Astrocyte of the spinal cord (primary cell): ENCODE measurements at regions not wholly inside any gene's neighbourhood (a gene's known extent, or its start where the extent isn't known, plus 50 kb on each side); places are given as distances from the start of the nearest gene placed in this dataset.

Source experiments
- DNase-seq: peaks from one replicate; pipeline ENCODE4 v3.0.0; 2011; ENCODE audit warnings: low read depth, low spot score
- H3K4me3 ChIP-seq: 2 replicates; pipeline ENCODE4 v1.5.1; 2011; ENCODE audit warnings: low read depth, mild to moderate bottlenecking, low read length, moderate library complexity
- in situ Hi-C: cut with HindIII; loops from 2 replicates; pipeline ENCODE4 v1.10.0; 2017; ENCODE audit warnings: low sequenced_read_pairs
- TF ChIP-seq, protein P1 (sequence below): IDR thresholded peaks from 2 replicates; pipeline ENCODE4 v1.5.1; 2012; ENCODE audit warnings: low read depth, mild to moderate bottlenecking, low read length, inconsistent platforms

DNA sequence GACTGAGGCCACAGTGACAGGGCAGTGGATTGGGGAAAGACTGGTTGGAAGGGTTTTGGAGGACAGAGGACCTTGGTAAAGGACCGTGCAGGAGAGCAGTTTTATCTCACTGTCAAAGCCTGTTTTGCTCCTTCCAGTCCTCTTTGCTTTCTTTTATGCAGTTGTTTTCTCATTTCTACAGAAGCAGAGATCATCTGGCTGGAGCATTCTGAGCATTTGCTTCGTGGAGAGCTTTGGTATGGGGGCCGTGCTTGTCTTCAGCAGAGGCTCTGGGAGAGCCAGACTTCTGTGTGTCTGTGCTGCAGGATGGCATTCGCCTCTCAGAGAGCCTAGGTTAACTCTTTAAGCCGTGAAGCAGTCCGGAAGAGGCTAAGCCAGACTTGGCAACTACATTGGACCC, 171.8 kb upstream of the TUT7 start:
- no peak overlapping the region for H3K4me3 ChIP-seq
- DNase-seq = no peak
- in situ Hi-C loops = no loop called here
- TF ChIP-seq, protein P1, sequence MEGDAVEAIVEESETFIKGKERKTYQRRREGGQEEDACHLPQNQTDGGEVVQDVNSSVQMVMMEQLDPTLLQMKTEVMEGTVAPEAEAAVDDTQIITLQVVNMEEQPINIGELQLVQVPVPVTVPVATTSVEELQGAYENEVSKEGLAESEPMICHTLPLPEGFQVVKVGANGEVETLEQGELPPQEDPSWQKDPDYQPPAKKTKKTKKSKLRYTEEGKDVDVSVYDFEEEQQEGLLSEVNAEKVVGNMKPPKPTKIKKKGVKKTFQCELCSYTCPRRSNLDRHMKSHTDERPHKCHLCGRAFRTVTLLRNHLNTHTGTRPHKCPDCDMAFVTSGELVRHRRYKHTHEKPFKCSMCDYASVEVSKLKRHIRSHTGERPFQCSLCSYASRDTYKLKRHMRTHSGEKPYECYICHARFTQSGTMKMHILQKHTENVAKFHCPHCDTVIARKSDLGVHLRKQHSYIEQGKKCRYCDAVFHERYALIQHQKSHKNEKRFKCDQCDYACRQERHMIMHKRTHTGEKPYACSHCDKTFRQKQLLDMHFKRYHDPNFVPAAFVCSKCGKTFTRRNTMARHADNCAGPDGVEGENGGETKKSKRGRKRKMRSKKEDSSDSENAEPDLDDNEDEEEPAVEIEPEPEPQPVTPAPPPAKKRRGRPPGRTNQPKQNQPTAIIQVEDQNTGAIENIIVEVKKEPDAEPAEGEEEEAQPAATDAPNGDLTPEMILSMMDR = no peak

DNA sequence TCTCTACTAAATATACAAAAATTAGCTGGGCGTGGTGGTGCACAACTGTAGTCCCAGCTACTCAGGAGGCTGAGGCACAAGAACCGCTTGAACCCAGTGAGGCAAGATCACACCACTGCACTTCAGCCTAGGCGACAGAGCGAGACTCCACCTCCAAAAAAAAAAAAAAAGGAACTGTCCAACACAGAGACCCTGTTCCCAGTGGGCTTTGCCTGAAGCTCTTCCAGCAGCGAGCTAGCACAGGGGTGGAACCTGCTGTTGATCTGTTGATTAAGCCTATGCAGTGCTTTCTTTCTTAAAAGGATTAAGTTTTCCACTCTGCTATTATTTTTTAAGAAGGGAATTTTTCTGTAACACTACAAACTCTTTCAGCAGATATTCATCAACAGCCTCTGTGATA, 171.0 kb upstream of the TUT7 start:
- in situ Hi-C loops = no loop called here
- no peak for DNase-seq

DNA sequence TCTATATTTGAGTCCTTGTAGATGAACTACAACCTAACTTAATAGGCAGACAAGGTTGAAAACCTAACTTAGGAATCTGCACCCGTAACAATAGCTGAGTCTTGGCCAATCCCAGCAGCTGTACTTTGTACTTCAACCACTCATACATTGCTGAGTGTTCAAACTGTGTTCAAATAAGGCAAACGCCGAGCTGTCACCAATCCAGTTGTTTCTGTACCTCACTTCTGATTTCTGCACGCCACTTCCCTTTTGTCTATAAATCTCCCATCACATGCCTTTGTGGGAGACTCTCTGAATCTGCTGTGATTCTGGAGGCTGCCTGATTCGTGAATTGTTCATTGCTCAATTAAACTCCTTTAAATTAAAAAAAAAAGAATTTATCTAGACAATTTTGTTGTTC, 167.8 kb upstream of the TUT7 start:
- TF ChIP-seq, protein P1 = no peak
- H3K4me3 ChIP-seq = no peak overlapping the region
- in situ Hi-C loops = no loop called here
- DNase-seq = no peak

More for the DNA sequence above, 171.0 kb upstream of the TUT7 start:
- H3K4me3 ChIP-seq = no peak overlapping the region
- TF ChIP-seq, protein P1 = no peak

DNA sequence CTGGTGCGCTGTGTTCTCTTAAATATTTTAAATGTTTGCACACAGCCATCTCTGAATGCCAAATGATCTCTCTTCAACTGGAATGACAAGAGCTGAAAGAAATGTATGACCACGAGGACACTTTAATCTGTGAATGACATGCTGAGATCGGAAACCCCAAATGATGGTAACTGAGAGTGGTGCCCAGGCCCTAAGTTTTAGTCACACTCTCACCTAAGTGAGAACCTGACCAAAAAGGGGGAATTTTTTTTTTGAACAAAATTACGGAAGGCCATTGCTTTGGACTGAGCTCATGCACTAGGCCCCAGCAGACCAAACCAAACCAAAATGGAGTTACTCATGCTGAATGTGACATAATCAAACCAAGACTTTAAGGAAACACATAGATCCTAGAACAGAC, 167.1 kb upstream of the TUT7 start:
- H3K4me3 ChIP-seq = no peak overlapping the region
- no peak for DNase-seq
- TF ChIP-seq, protein P1 = no peak
- in situ Hi-C loops = no loop called here

DNA sequence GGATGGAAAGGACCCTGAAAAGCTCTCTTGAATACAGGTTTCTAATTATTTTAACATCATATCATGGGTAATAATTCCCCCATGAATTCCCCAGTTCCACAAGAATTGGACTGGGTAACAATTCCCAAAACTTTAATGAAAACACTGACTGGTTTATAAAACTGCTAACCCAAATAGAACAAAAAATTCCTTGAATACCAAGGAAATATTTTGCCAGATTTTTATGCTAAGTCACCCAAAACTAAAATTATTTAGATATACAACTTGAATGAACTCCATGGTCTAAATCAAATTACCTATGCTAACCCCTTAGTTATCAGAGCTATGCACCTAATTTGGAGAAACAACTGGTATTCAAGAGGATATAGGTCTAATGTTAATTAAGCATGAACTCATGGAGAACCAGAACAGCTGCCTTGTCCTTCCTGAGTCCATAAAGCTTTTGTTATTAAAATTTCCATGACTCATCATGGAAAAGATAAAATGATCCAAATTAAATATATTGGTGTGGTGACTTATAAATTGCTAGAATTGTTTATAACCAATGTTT, 164.9 kb upstream of the TUT7 start:
- DNase-seq = no peak
- TF ChIP-seq, protein P1 = no peak
- in situ Hi-C loops = no loop called here
- H3K4me3 ChIP-seq = no peak overlapping the region

DNA sequence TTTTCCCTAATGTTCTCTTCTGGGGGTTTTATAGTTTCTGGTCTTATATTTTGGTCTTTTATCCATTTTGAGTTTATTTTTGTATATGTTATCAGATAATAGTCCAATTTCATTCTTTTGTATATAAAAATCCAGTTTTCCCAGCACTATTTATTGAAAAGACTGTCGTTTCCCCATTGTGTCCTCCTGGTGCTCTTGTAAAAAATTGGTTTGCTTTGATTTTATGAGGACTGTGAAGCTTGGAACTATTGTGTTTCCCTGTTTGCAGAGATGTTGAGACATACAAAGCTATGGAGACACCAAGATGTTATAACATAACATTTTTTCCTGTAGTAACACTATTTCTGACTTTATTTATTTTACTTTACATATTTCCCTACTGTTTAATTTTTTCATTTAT, 163.3 kb upstream of the TUT7 start:
- in situ Hi-C loops = no loop called here
- TF ChIP-seq, protein P1 = no peak
- no peak for DNase-seq
- no peak overlapping the region for H3K4me3 ChIP-seq

DNA sequence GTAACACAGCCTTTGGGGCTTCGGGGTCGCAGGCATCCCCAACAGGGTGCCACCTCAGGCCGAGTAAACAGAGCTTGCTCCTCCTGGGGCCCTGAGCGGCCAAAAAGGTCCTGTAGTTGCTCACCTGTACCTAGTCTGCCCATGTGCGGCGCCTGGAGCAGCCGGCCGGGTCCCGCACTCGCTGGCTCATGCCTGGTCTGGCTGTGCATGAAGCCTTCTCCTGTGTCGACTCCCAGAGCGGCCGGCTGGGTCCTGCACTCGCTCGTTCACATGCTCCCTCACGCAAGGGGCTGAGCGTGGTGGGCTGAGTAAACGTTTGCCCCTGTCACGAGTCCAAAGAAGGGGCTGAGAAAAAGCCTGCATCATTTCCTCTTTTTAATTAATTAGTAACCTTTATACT, 162.4 kb upstream of the TUT7 start:
- no peak for DNase-seq
- TF ChIP-seq, protein P1 = no peak
- in situ Hi-C loops = no loop called here
- H3K4me3 ChIP-seq = no peak overlapping the region
